Lower leg skin (tissue), 4 donors: ENCODE measurements at regions not wholly inside any gene's neighbourhood (a gene's known extent, or its start where the extent isn't known, plus 50 kb on each side); places are given as distances from the start of the nearest gene placed in this dataset.

ENCODE experiments used
- DNase-seq, 2 donors: peaks; one replicate each; pipeline ENCODE4 v3.0.0-alpha.2; 2019; ENCODE audit warnings: low spot score in 2 of 2
- H3K4me3 ChIP-seq: fragments of 200-600 bp; sonication (generic); 2 replicates; pipeline ENCODE4 v1.5.1; 2017; ENCODE audit warnings: mild to moderate bottlenecking, low read depth; ENCODE audit not compliant: poor library complexity, severe bottlenecking
- CTCF ChIP-seq, 3 donors: fragments of 450-650 bp; IDR thresholded peaks; one replicate each; pipeline ENCODE4 v1.5.1; 2016; ENCODE audit warnings: antibody characterized with exemption in 3 of 3, mild to moderate bottlenecking in 3 of 3, moderate library complexity in 2 of 3
- POLR2A ChIP-seq, 2 donors: fragments of 450-650 bp; IDR thresholded peaks; one replicate each; pipeline ENCODE4 v1.6.1; 2016 to 2017; ENCODE audit warnings: antibody characterized with exemption in 2 of 2, mild to moderate bottlenecking in 1 of 2, moderate library complexity in 1 of 2
- WGBS, 2 donors: methylation state at CpG; one replicate each; pipeline ENCODE4 v1.1.5; 2018; 5-methylcytosine and 5-hydroxymethylcytosine counted together
- intact Hi-C: fragments of 100-400 bp; cut with DNase I; formaldehyde crosslinking; loops from one replicate; pipeline ENCODE4 v1.15.0; 2023; ENCODE audit warnings: low total_unique reads

- no peak for TF ChIP-seq POLR2A (IDR thresholded peaks at IDR 0.05)
- TF ChIP-seq CTCF (IDR thresholded peaks at IDR 0.05), result no peak
- WGBS, 2 donors, result 83 to 92% methylated on average over 1 of the region's 1 CpG
- intact Hi-C loops, result no loop called here
- no peak for DNase-seq
- H3K4me3 ChIP-seq, result no peak overlapping the region
Observed at GRCh38 chr5:107088907-107089306, 581.8 kb downstream of the EFNA5 start.

GRCh38 chr5:107085572-107085971 is 585.2 kb downstream of the EFNA5 start:
- intact Hi-C loops, result no loop called here

GRCh38 chr5:107074996-107075395 is 595.7 kb downstream of the EFNA5 start:
- TF ChIP-seq POLR2A (IDR thresholded peaks at IDR 0.05) (no peak), CTCF (IDR thresholded peaks at IDR 0.05) (no peak)
- 97 to 100% methylated on average over 1 of the region's 1 CpG for WGBS, 2 donors
- no peak overlapping the region for H3K4me3 ChIP-seq
- intact Hi-C loops, result no loop called here
- no peak for DNase-seq

More at GRCh38 chr5:107085572-107085971, 585.2 kb downstream of the EFNA5 start:
- H3K4me3 ChIP-seq, result no peak overlapping the region
- WGBS, 2 donors, result 70 to 82% methylated on average over 1 of the region's 1 CpG
- TF ChIP-seq CTCF (IDR thresholded peaks at IDR 0.05) (no peak), POLR2A (IDR thresholded peaks at IDR 0.05) (no peak)
- DNase-seq, result no peak

- no peak overlapping the region for H3K4me3 ChIP-seq
- no peak for DNase-seq
- intact Hi-C loops, result no loop called here
- WGBS, 2 donors, result 83 to 95% methylated on average over 1 of the region's 1 CpG
- TF ChIP-seq CTCF (IDR thresholded peaks at IDR 0.05), result no peak
- no peak for TF ChIP-seq POLR2A (IDR thresholded peaks at IDR 0.05)
Observed at GRCh38 chr5:107072967-107073366, 597.8 kb downstream of the EFNA5 start.

- intact Hi-C loops, result no loop called here
Observed at GRCh38 chr5:107072440-107072839, 598.3 kb downstream of the EFNA5 start.

More at GRCh38 chr5:107072440-107072839, 598.3 kb downstream of the EFNA5 start:
- TF ChIP-seq POLR2A (IDR thresholded peaks at IDR 0.05) (no peak), CTCF (IDR thresholded peaks at IDR 0.05) (no peak)
- no peak for DNase-seq
- H3K4me3 ChIP-seq, result no peak overlapping the region
